Body of pancreas (tissue), 4 donors: ENCODE measurements at regions not wholly inside any gene's neighbourhood (a gene's known extent, or its start where the extent isn't known, plus 50 kb on each side); places are given as distances from the start of the nearest gene placed in this dataset.

Experiments
- ATAC-seq: fragments of 150-250 bp; one replicate; pipeline ENCODE4 v1.9.1; 2016
- DNase-seq, 4 donors: peaks; one replicate each; pipeline ENCODE4 v3.0.0-alpha.2; 2019
- H3K27ac ChIP-seq, 4 donors: fragments of 200-600 bp; sonication (generic); 1 replicate in 3 of 4; 2 replicates in 1 of 4; pipeline versions ENCODE4 v1.5.1 to v1.6.1; 2016 to 2019; ENCODE audit warnings: mild to moderate bottlenecking in 1 of 4, mixed read lengths in 1 of 4, moderate library complexity in 1 of 4
- H3K27me3 ChIP-seq, 2 donors: fragments of 200-600 bp; sonication (generic); one replicate each; pipeline ENCODE4 v1.6.0; 2016; ENCODE audit warnings: mild to moderate bottlenecking in 1 of 2
- H3K36me3 ChIP-seq, 2 donors: fragments of 200-600 bp; sonication (generic); replicated peaks in 1 of 2; 2 replicates each; pipeline ENCODE4 v1.5.1; 2016; ENCODE audit warnings: low read depth in 2 of 2; ENCODE audit not compliant: insufficient read depth in 1 of 2
- H3K4me1 ChIP-seq: fragments of 200-600 bp; sonication (generic); one replicate; pipeline ENCODE4 v1.6.0; 2016
- H3K4me3 ChIP-seq, 2 donors: fragments of 200-600 bp; sonication (generic); 1 replicate in 1 of 2; 2 replicates in 1 of 2; pipeline ENCODE4 v1.5.1; 2016 to 2019
- H3K9me3 ChIP-seq, 3 donors: fragments of 200-600 bp; sonication (generic); 1 replicate in 2 of 3; 2 replicates in 1 of 3; pipeline ENCODE4 v1.5.1; 2016
- CTCF ChIP-seq, 7 experiments: fragments of 450-650 bp in 4 of 7; fragments of 200-600 bp in 3 of 7; sonication (generic) in 3 of 7; IDR thresholded peaks; one replicate each; pipeline ENCODE4 v1.5.1; 2016 to 2019; ENCODE audit warnings: antibody characterized with exemption in 7 of 7
- POLR2A ChIP-seq, 3 donors: fragments of 450-650 bp; IDR thresholded peaks; one replicate each; pipeline ENCODE4 v1.6.1; 2016; ENCODE audit warnings: antibody characterized with exemption in 3 of 3, mild to moderate bottlenecking in 2 of 3
- WGBS, 2 donors: methylation state at CpG; one replicate each; pipeline ENCODE4 v1.1.5; 2017; 5-methylcytosine and 5-hydroxymethylcytosine counted together
- intact Hi-C: fragments of 100-400 bp; cut with DNase I; formaldehyde crosslinking; loops from one replicate; pipeline ENCODE4 v1.15.1; 2023

- no peak for TF ChIP-seq POLR2A (IDR thresholded peaks at IDR 0.05)
- TF ChIP-seq CTCF (IDR thresholded peaks at IDR 0.05) = no peak
- no peaks in the 10 kb centered on the region for H3K36me3 ChIP-seq
- DNase-seq (no peak), ATAC-seq (no peak)
- H3K27ac ChIP-seq = no peak overlapping the region
- no peaks in the 10 kb centered on the region for H3K9me3 ChIP-seq
- WGBS, 2 donors = 79 to 93% methylated on average over 4 of the region's 4 CpGs
- H3K27me3 ChIP-seq = no peaks in the 10 kb centered on the region
- intact Hi-C loops = no loop called here
- H3K4me3 ChIP-seq = no peak overlapping the region
- no peaks in the 10 kb centered on the region for H3K4me1 ChIP-seq
Measured at GRCh38 chr3:63048367-63049326, 173.4 kb upstream of the CADPS start.

GRCh38 chr3:63050548-63051177, 175.4 kb upstream of the CADPS start:
- intact Hi-C loops = no loop called here
- no peak overlapping the region for H3K4me3 ChIP-seq
- no peaks in the 10 kb centered on the region for H3K36me3 ChIP-seq
- H3K27ac ChIP-seq = no peak overlapping the region
- WGBS, 2 donors = 62 to 65% methylated on average over 8 of the region's 8 CpGs
- DNase-seq (no peak), ATAC-seq (no peak)
- no peaks in the 10 kb centered on the region for H3K9me3 ChIP-seq
- no peaks in the 10 kb centered on the region for H3K27me3 ChIP-seq
- no peaks in the 10 kb centered on the region for H3K4me1 ChIP-seq
- no peak for TF ChIP-seq CTCF (IDR thresholded peaks at IDR 0.05)
- TF ChIP-seq POLR2A (IDR thresholded peaks at IDR 0.05) = no peak

GRCh38 chr3:63051920-63052319, 176.7 kb upstream of the CADPS start:
- DNase-seq (peak; percentile 11 to 27 (median 14)), ATAC-seq (peak; percentile 53)
- 19 to 25% methylated on average over 5 of the region's 5 CpGs for WGBS, 2 donors
- Histone ChIP-seq H3K4me3 (no peak overlapping the region), H3K27ac (no peak overlapping the region), H3K27me3 (no peaks in the 10 kb centered on the region), H3K4me1 (no peaks in the 10 kb centered on the region), H3K9me3 (no peaks in the 10 kb centered on the region), H3K36me3 (no peaks in the 10 kb centered on the region)
- intact Hi-C loops = no loop called here
- no peak for TF ChIP-seq POLR2A (IDR thresholded peaks at IDR 0.05)
- TF ChIP-seq CTCF (IDR thresholded peaks at IDR 0.05) = no peak

- WGBS, 2 donors = 21 to 34% methylated on average over 1 of the region's 1 CpG
- H3K36me3 ChIP-seq = no peaks in the 10 kb centered on the region
- no peak overlapping the region for H3K4me3 ChIP-seq
- TF ChIP-seq CTCF (IDR thresholded peaks at IDR 0.05) (no peak), POLR2A (IDR thresholded peaks at IDR 0.05) (no peak)
- no peaks in the 10 kb centered on the region for H3K4me1 ChIP-seq
- no peak overlapping the region for H3K27ac ChIP-seq
- H3K27me3 ChIP-seq = no peaks in the 10 kb centered on the region
- ATAC-seq (no peak), DNase-seq (no peak)
- intact Hi-C loops = no loop called here
- H3K9me3 ChIP-seq = no peaks in the 10 kb centered on the region
Measured at GRCh38 chr3:63056932-63057331, 181.7 kb upstream of the CADPS start.
